ENCODE measurements at regions not wholly inside any gene's neighbourhood (a gene's known extent, or its start where the extent isn't known, plus 50 kb on each side); places are given as distances from the start of the nearest gene placed in this dataset.

DNA sequence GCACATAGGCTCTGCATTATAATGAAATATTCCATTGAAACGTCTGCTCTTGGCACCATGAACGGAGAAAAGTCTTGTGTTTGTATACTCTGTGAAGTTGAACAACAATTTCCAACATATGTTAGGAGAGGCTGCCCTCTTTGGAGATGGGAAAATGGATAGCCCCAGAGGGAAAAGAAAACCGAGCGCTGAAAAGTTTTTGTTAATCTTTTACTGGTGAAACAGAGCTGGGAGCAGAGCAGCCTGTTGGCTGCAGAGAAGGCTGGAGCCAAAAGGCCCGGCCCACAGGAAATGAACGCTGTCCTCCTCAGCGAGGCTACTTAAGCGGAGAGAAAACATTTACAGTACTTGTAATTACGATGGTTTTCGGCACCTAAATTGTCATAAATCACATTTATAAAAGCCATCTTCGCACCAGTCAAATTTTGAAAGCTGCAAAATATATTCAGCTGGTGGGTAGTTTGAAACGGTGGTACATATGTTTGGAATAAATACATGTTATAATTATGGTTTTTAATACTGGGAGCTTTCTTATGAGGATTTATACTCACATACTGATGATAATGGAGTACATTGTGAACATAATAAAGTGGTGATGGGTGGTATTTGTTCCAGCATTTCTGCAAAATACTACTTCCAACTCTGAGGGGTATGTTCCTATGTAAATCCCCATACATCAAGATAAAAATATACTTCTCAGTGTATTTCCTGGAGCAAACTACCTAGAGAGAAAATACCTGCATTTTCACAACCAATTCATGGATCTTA, 129.6 kb upstream of the CNTLN start:
- Histone ChIP-seq H3K9ac (ENCODE audit: extremely low read depth, low read length, poor library complexity, severe bottlenecking) (no peak overlapping the region), H3K36me3 (ENCODE audit: control insufficient read depth, insufficient read depth, low read length) (no peaks in the 10 kb centered on the region), H3K4me1 (ENCODE audit: control insufficient read depth, insufficient read depth, low read length) (no peaks in the 10 kb centered on the region), H3K4me3 (ENCODE audit: low read length) (no peak overlapping the region), H3K9me3 (ENCODE audit: control insufficient read depth, low read length) (no peaks in the 10 kb centered on the region), H3K27ac (ENCODE audit: low read depth, low read length) (no peak overlapping the region), H3K27me3 (ENCODE audit: control insufficient read depth, insufficient read depth, low read length, poor library complexity, severe bottlenecking) (no peaks in the 10 kb centered on the region)
- peaks cover 4% of the 10 kb centered on the region for H3K4me1 Mint-ChIP-seq
- no peak overlapping the region for H3K4me3 Mint-ChIP-seq
- no peaks in the 10 kb centered on the region for H3K9me3 Mint-ChIP-seq
- TF ChIP-seq, protein P1, sequence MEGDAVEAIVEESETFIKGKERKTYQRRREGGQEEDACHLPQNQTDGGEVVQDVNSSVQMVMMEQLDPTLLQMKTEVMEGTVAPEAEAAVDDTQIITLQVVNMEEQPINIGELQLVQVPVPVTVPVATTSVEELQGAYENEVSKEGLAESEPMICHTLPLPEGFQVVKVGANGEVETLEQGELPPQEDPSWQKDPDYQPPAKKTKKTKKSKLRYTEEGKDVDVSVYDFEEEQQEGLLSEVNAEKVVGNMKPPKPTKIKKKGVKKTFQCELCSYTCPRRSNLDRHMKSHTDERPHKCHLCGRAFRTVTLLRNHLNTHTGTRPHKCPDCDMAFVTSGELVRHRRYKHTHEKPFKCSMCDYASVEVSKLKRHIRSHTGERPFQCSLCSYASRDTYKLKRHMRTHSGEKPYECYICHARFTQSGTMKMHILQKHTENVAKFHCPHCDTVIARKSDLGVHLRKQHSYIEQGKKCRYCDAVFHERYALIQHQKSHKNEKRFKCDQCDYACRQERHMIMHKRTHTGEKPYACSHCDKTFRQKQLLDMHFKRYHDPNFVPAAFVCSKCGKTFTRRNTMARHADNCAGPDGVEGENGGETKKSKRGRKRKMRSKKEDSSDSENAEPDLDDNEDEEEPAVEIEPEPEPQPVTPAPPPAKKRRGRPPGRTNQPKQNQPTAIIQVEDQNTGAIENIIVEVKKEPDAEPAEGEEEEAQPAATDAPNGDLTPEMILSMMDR (conservative IDR thresholded peaks at IDR 0.05), result no peak
- peak overlapping the region; percentile 67 for H3K27ac Mint-ChIP-seq
- WGBS, 2 experiments (ENCODE audit: insufficient coverage in 1 of 2, insufficient read length in 1 of 2), result 74 to 77% methylated on average over 9 to 12 of the region's 12 CpGs
- H3K27me3 Mint-ChIP-seq (ENCODE audit: insufficient read depth), result no peaks in the 10 kb centered on the region
- no peaks in the 10 kb centered on the region for H3K36me3 Mint-ChIP-seq (ENCODE audit: low read depth)
- peak; percentile 74 for DNase-seq

DNA sequence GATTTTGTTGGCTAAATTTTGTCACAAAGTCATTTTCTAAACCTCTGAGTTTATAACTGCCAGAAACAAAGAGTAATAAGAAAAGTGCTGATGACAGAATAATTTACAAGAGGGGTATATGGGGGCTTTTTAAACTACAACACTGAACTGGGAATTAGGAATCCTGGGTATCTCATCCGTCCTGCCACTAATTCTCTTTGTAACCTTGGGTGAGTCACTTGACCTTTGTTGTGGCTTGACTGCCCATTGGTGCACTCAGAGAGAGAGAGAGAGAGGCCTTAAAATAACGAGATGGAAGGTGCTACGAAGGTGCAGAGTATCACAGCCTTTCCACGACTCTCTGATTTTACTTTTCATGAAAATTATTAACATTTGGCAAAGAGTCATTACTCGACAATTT, 130.3 kb upstream of the CNTLN start:
- H3K4me1 Mint-ChIP-seq, result peaks cover 4% of the 10 kb centered on the region
- no peak overlapping the region for H3K4me3 Mint-ChIP-seq
- no peak overlapping the region for H3K4me3 ChIP-seq (ENCODE audit: low read length)
- TF ChIP-seq, protein P1 (conservative IDR thresholded peaks at IDR 0.05), result no peak
- H3K27ac ChIP-seq (ENCODE audit: low read depth, low read length), result no peak overlapping the region
- 74 to 86% methylated on average over 2 to 5 of the region's 5 CpGs for WGBS, 2 experiments (ENCODE audit: insufficient coverage in 1 of 2, insufficient read length in 1 of 2)
- H3K27me3 ChIP-seq (ENCODE audit: control insufficient read depth, insufficient read depth, low read length, poor library complexity, severe bottlenecking), result no peaks in the 10 kb centered on the region
- no peaks in the 10 kb centered on the region for H3K27me3 Mint-ChIP-seq (ENCODE audit: insufficient read depth)
- DNase-seq, result no peak
- no peaks in the 10 kb centered on the region for H3K9me3 Mint-ChIP-seq
- H3K9ac ChIP-seq (ENCODE audit: extremely low read depth, low read length, poor library complexity, severe bottlenecking), result no peak overlapping the region
- no peaks in the 10 kb centered on the region for H3K9me3 ChIP-seq (ENCODE audit: control insufficient read depth, low read length)
- no peaks in the 10 kb centered on the region for H3K36me3 ChIP-seq (ENCODE audit: control insufficient read depth, insufficient read depth, low read length)
- H3K36me3 Mint-ChIP-seq (ENCODE audit: low read depth), result no peaks in the 10 kb centered on the region
- H3K4me1 ChIP-seq (ENCODE audit: control insufficient read depth, insufficient read depth, low read length), result no peaks in the 10 kb centered on the region
- no peak overlapping the region for H3K27ac Mint-ChIP-seq

DNA sequence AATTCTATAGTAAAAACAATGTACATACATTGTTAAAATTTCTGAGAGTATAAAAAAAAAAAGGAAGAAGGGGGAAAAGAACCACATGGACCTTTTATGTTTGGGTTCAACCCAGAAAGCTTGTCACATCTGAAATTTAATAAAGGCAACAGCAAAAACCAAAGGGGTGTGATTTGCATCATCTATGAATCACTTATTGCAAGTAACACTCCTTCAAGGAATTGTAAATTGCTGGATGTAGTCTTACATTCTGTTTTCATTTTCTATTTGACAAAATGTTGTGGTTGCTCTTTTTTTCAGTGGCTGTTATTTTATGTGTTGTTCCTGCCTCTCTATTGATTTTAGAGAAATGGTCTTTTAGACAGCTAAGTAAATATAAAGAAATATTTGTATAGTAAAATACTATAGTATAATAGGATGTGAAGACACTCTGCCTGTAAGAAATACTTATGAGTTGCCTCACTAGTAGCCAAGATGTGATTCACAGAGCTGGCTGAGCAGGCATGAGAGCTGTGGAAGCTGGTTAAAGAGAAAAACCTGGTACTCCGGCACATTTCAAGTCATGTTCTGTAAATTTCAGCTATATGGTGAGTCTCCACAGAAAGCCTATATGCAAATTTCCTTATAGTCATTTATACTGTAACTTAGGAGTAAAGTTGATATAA, 131.1 kb upstream of the CNTLN start:
- no peaks in the 10 kb centered on the region for H3K9me3 Mint-ChIP-seq
- H3K4me1 ChIP-seq (ENCODE audit: control insufficient read depth, insufficient read depth, low read length), result no peaks in the 10 kb centered on the region
- no peak overlapping the region for H3K9ac ChIP-seq (ENCODE audit: extremely low read depth, low read length, poor library complexity, severe bottlenecking)
- no peaks in the 10 kb centered on the region for H3K27me3 ChIP-seq (ENCODE audit: control insufficient read depth, insufficient read depth, low read length, poor library complexity, severe bottlenecking)
- no peaks in the 10 kb centered on the region for H3K36me3 ChIP-seq (ENCODE audit: control insufficient read depth, insufficient read depth, low read length)
- H3K4me1 Mint-ChIP-seq, result peaks cover 4% of the 10 kb centered on the region
- TF ChIP-seq, protein P1 (conservative IDR thresholded peaks at IDR 0.05), result no peak
- no peak for DNase-seq
- no peak overlapping the region for H3K27ac Mint-ChIP-seq
- no peaks in the 10 kb centered on the region for H3K27me3 Mint-ChIP-seq (ENCODE audit: insufficient read depth)
- H3K27ac ChIP-seq (ENCODE audit: low read depth, low read length), result no peak overlapping the region
- no peaks in the 10 kb centered on the region for H3K9me3 ChIP-seq (ENCODE audit: control insufficient read depth, low read length)
- H3K4me3 Mint-ChIP-seq, result no peak overlapping the region
- no peaks in the 10 kb centered on the region for H3K36me3 Mint-ChIP-seq (ENCODE audit: low read depth)
- WGBS, 2 experiments (ENCODE audit: insufficient coverage in 1 of 2, insufficient read length in 1 of 2), result 94% methylated on average over 1 of the region's 1 CpG; no CpG with 5 or more reads in 1 of the 2 experiments
- H3K4me3 ChIP-seq (ENCODE audit: low read length), result no peak overlapping the region

Data from endodermal cell (in vitro differentiated cells).